Cardiac fibroblast (primary cell): ENCODE measurements at regions not wholly inside any gene's neighbourhood (a gene's known extent, or its start where the extent isn't known, plus 50 kb on each side); places are given as distances from the start of the nearest gene placed in this dataset.

Source experiments
- DNase-seq, 2 donors: peaks; one replicate each; pipeline versions ENCODE4 v3.0.0 to v3.0.0-alpha.2; 2010; ENCODE audit warnings: low read depth in 2 of 2
- H3K4me3 ChIP-seq, 2 donors: replicated peaks in 1 of 2; 1 replicate in 1 of 2; 2 replicates in 1 of 2; pipeline ENCODE4 v1.5.1; 2011; ENCODE audit warnings: low read depth in 2 of 2, low read length in 2 of 2, mild to moderate bottlenecking in 2 of 2, moderate library complexity in 1 of 2
- CTCF ChIP-seq: IDR thresholded peaks from one replicate; pipeline ENCODE4 v1.5.1; 2011; ENCODE audit warnings: low read depth, mild to moderate bottlenecking, low read length, inconsistent platforms

DNA sequence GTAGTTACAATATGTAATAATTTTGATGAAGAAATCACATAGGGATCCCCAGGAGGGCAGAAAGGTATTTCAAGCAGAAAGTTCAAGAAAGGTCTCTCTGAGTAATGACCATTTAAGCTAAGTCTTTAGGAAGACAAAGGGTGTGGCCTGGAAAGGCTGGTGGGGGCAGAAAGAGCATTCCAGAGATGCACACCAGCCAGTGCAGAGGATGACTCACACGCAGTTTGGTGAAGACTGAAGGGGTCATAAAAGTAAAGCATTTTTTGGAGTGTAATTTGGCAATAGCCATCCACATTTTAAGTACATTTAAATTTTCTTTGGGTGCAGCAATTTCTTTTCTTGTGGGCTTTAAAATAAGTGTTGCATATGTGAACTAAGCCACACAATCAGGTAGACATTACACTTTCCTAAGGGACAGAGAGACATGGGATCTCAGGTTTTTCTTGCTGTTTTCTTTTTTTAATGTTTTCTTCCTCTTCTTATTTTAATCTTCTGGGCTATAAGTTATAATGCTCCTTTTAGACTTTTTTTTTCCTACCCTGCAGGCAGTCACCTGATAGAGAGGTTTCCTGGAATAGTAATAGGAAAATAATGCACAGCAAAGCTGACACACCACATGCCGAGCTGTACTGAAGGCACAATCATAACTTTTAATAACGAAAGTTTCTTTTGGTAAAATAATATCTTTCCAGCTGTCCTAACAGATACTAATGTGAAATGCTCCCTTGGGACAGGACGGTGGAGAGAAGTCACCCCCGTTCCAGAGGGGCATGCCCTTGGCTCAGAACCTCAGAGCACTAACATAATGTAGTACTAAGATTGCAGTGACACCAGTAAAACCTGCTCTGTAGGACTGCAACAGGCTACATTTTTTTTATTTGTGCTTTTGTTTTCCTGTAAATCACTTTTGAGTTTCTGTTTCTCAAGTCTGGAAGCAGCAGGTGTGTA, 49.6 kb upstream of the PTPRK start:
- TF ChIP-seq CTCF, result no peak
- peak overlapping the region in 1 of 2 donors; percentile 1 for H3K4me3 ChIP-seq
- DNase-seq, result peak; percentile 78 to 94
